ENCODE measurements at regions not wholly inside any gene's neighbourhood (a gene's known extent, or its start where the extent isn't known, plus 50 kb on each side); places are given as distances from the start of the nearest gene placed in this dataset.

DNA sequence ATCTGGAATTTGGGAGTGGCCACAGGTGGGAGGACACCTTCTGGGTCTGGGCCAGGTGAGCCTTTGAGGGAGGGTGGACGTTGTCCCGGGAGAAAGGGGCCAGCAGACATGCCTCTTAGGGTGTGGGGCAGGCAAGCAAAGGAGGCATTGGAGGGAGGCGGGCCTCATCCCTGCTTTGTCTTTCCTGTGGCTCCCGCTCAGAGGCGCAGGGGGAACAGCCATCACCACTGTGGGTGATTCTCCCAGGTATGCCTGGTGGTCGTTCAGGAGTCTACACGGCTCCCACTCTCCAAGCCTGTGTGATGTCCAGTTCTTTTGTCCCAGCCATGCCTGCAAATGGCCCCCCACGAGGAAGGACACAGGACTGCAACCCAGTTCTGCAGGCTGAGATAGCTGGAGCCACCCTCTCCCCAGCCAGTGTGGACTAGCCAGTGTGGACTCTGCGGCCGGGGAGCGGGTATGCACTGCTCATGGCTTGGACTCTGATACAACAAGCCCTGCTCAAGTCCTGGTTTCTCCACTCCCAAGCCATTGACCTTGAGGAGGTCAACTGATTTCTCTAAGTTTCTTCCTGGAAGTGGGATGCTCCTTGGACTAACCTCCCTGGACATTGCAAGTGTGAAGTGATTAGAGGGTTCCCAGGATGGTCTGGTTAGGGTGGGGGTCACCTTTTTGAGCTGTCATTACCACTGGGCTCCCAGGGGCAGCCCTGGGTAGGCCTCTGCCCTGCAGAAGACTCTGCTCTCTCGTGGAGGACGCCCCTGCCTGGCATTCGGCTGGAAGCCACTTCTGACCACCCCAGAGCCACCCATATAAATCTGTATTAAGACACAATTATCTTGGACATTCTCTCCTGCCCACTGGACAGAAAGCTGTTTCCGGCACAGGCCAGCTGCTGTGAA is 1151.2 kb downstream of the BRD1 start:
- no peak overlapping the region for H3K4me3 ChIP-seq
- intact Hi-C loops (cut with DNase I): no loop called here
- 82 to 87% (median 86%) methylated on average over 13 to 15 of the region's 15 CpGs for WGBS, 4 donors
- ATAC-seq: no peak
- no peaks in the 10 kb centered on the region for H3K4me1 ChIP-seq
- peaks cover 0 to 5% (median 0%) of the 10 kb centered on the region in 9 donors for H3K27me3 ChIP-seq
- TF ChIP-seq POLR2A (IDR thresholded peaks at IDR 0.05): no peak
- TF ChIP-seq, protein P1, sequence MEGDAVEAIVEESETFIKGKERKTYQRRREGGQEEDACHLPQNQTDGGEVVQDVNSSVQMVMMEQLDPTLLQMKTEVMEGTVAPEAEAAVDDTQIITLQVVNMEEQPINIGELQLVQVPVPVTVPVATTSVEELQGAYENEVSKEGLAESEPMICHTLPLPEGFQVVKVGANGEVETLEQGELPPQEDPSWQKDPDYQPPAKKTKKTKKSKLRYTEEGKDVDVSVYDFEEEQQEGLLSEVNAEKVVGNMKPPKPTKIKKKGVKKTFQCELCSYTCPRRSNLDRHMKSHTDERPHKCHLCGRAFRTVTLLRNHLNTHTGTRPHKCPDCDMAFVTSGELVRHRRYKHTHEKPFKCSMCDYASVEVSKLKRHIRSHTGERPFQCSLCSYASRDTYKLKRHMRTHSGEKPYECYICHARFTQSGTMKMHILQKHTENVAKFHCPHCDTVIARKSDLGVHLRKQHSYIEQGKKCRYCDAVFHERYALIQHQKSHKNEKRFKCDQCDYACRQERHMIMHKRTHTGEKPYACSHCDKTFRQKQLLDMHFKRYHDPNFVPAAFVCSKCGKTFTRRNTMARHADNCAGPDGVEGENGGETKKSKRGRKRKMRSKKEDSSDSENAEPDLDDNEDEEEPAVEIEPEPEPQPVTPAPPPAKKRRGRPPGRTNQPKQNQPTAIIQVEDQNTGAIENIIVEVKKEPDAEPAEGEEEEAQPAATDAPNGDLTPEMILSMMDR (IDR thresholded peaks at IDR 0.05): no peak
- DNase-seq: peak in 1 of 5 donors; percentile 45
- no peak overlapping the region for H3K27ac ChIP-seq
- H3K9me3 ChIP-seq: peaks cover 0 to 20% (median 15%) of the 10 kb centered on the region in 12 donors
- H3K36me3 ChIP-seq: no peaks in the 10 kb centered on the region

DNA sequence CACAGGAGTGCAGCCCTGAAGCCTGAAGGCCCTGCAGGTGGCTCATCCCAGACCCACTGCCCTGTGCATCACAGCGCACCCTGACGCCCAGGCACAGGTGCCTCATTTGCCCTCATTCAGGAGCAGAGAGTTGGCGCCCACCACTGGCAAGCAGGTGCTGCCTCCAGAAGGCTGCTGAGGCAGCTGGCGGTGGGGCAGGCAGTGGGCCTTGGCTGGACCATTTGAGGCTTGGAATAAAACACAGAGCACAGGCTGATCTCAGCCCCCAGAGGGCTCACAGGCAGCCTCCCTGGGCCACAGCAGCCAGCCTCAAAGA is 1151.9 kb downstream of the BRD1 start:
- Histone ChIP-seq H3K4me3 (no peak overlapping the region), H3K9me3 (peaks cover 0 to 23% (median 16%) of the 10 kb centered on the region in 12 donors), H3K27ac (no peak overlapping the region), H3K36me3 (no peaks in the 10 kb centered on the region), H3K4me1 (no peaks in the 10 kb centered on the region), H3K27me3 (peaks cover 0 to 5% (median 0%) of the 10 kb centered on the region in 9 donors)
- no peak for DNase-seq
- no peak for ATAC-seq
- 87 to 100% (median 91%) methylated on average over 2 to 4 of the region's 4 CpGs for WGBS, 4 donors
- TF ChIP-seq, protein P1 (IDR thresholded peaks at IDR 0.05): no peak
- no peak for TF ChIP-seq POLR2A (IDR thresholded peaks at IDR 0.05)
- intact Hi-C loops (cut with DNase I): no loop called here

DNA sequence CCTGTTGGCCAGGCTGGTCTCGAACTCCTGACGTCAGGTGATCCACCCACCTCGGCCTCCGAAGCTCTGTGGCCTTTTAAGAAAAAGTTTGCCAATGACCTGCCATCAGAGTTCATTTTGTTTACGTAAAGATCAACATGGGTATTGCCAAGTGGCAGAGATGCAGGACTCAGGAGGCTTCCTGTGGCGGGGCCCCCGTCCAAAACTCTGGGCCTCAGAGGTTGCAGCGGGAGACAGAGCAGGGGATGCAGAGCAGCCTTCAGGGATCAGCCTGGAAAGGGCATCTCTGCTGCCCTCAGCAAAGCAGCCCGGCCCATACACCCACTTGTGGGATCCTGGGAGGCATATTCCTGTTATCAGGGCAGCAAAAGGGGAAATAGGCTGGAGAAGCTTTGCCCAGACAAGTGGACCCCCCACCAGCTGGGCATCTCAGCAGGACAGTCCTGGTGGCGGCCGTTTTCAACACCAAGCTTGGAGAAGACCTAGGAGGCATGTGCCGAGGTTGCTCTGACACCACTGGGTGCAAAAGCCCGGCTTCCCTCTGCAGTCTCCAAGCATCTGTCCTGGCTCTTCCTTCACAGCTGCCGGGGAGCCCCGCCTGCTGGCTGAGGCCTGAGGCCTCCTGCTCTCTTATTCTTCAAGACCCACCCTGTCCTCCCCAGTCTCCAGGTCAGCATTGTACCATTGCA is 1152.4 kb downstream of the BRD1 start:
- no peaks in the 10 kb centered on the region for H3K36me3 ChIP-seq
- DNase-seq: peak in 1 of 5 donors; percentile 46
- intact Hi-C loops (cut with DNase I): no loop called here
- H3K27me3 ChIP-seq: peaks cover 0 to 3% (median 0%) of the 10 kb centered on the region in 9 donors
- TF ChIP-seq, protein P1 (IDR thresholded peaks at IDR 0.05): no peak
- TF ChIP-seq POLR2A (IDR thresholded peaks at IDR 0.05): no peak
- H3K27ac ChIP-seq: no peak overlapping the region
- H3K4me3 ChIP-seq: no peak overlapping the region
- no peak for ATAC-seq
- 81 to 90% (median 87%) methylated on average over 14 to 15 of the region's 15 CpGs for WGBS, 4 donors
- no peaks in the 10 kb centered on the region for H3K4me1 ChIP-seq
- peaks cover 0 to 23% (median 16%) of the 10 kb centered on the region in 12 donors for H3K9me3 ChIP-seq

DNA sequence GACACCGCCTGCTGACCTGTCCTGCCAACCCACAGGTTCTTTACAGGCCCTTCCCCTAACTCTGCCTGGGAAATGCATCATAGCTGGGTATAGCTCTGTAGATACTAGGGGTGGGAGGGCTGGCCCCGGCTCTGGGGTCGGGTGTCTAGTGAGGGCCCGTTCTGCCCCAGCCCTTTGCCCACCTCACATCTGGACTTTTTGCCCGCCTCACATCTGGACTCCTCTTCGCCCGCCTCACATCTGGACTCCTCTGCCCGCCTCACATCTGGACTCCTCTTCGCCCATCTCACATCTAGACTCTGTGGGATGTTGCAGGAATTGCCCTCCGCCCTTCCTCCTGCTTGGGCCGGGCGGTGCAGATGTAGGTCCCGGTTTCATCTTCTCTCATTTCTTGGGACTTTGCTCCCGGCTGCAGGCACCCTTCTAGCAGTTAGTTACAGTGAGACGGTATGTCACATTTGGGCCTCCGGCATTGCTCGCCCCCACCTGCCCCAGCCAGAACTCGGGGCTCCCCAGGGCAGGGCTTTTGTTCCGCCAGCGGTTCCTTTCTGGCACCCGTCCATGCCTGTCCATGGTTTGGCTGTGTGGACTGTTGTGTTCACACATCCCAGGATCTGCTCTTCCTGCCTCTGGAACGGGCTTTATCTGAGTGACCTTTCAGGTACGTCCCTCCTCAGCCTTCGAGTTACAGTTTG is 1153.7 kb downstream of the BRD1 start:
- peak in 1 of 5 donors; percentile 28 for DNase-seq

More for the DNA sequence above, 1153.7 kb downstream of the BRD1 start:
- H3K9me3 ChIP-seq: peaks cover 0 to 23% (median 16%) of the 10 kb centered on the region in 12 donors
- no peaks in the 10 kb centered on the region for H3K36me3 ChIP-seq
- no peaks in the 10 kb centered on the region for H3K4me1 ChIP-seq
- intact Hi-C loops (cut with DNase I): no loop called here
- H3K27ac ChIP-seq: no peak overlapping the region
- 82 to 87% (median 86%) methylated on average over 23 to 24 of the region's 24 CpGs for WGBS, 4 donors
- no peaks in the 10 kb centered on the region for H3K27me3 ChIP-seq
- no peak overlapping the region for H3K4me3 ChIP-seq
- ATAC-seq: no peak
- TF ChIP-seq, protein P1 (IDR thresholded peaks at IDR 0.05): no peak
- TF ChIP-seq POLR2A (IDR thresholded peaks at IDR 0.05): no peak

Data from heart left ventricle (tissue), 16 donors.